DMS79 (cell line): ENCODE measurements at regions not wholly inside any gene's neighbourhood (a gene's known extent, or its start where the extent isn't known, plus 50 kb on each side); places are given as distances from the start of the nearest gene placed in this dataset.
"Not testable (repeated sequence)": the region's sequence is repeated elsewhere in the genome, so short reads cannot be mapped to it uniquely, and the experiment has no call there.

Source experiments
- DNase-seq: peaks from one replicate; lab custom pipeline; 2025; lab: John Stamatoyannopoulos, UW

- DNase-seq, result no peak
These were observed 50.8 kb upstream of the PRSS1 start for GRCh38 chr7:142698429-142698828.

GRCh38 chr7:142697270-142697669 lies 52.0 kb upstream of the PRSS1 start:
- DNase-seq, result no peak

- no peak for DNase-seq
These were observed 52.7 kb upstream of the PRSS1 start for GRCh38 chr7:142696456-142697179.

- no peak for DNase-seq
These were observed 55.4 kb upstream of the PRSS1 start for GRCh38 chr7:142693911-142694310.

- DNase-seq, result no peak
These were observed 58.6 kb upstream of the PRSS1 start for GRCh38 chr7:142690554-142691182.

- DNase-seq, result no peak
These were observed 59.7 kb upstream of the PRSS1 start for GRCh38 chr7:142689439-142690120.

- DNase-seq, result no peak
These were observed 63.3 kb upstream of the PRSS1 start for GRCh38 chr7:142685877-142686508.

GRCh38 chr7:142681314-142682092 lies 67.8 kb upstream of the PRSS1 start:
- DNase-seq, result no peak

- DNase-seq, result no peak
These were observed 77.8 kb upstream of the PRSS1 start for GRCh38 chr7:142671506-142671905.

- DNase-seq, result no peak
These were observed 78.8 kb upstream of the PRSS1 start for GRCh38 chr7:142670511-142670910.

GRCh38 chr7:142669074-142669654 lies 80.1 kb upstream of the PRSS1 start:
- DNase-seq, result no peak

GRCh38 chr7:142668495-142668894 lies 80.8 kb upstream of the PRSS1 start:
- no peak for DNase-seq

GRCh38 chr7:142657376-142657775 lies 91.9 kb upstream of the PRSS1 start:
- DNase-seq, result no peak

GRCh38 chr7:142654398-142654797 lies 94.9 kb upstream of the PRSS1 start:
- DNase-seq, result no peak

GRCh38 chr7:142647749-142648148 lies 101.5 kb upstream of the PRSS1 start:
- no peak for DNase-seq

GRCh38 chr7:142646386-142647140 lies 102.7 kb upstream of the PRSS1 start:
- DNase-seq, result no peak

- no peak for DNase-seq
These were observed 103.5 kb upstream of the PRSS1 start for GRCh38 chr7:142645777-142646176.

- no peak for DNase-seq
These were observed 107.0 kb upstream of the PRSS1 start for GRCh38 chr7:142642316-142642715.

GRCh38 chr7:142641252-142641651 lies 108.0 kb upstream of the PRSS1 start:
- DNase-seq, result not testable (repeated sequence)

- DNase-seq, result no peak
These were observed 110.7 kb upstream of the PRSS1 start for GRCh38 chr7:142638581-142638980.

- DNase-seq, result no peak
These were observed 112.0 kb upstream of the PRSS1 start for GRCh38 chr7:142637240-142637639.
